PC-9 (cell line): ENCODE measurements at regions not wholly inside any gene's neighbourhood (a gene's known extent, or its start where the extent isn't known, plus 50 kb on each side); places are given as distances from the start of the nearest gene placed in this dataset.

ENCODE experiments used
- CTCF ChIP-seq: fragments of 200-600 bp; sonication (generic); conservative IDR thresholded peaks from 2 replicates; pipeline ENCODE4 v1.6.1; 2017; ENCODE audit warnings: mixed run types, antibody characterized with exemption, mild to moderate bottlenecking, moderate library complexity
- EZH2 ChIP-seq: fragments of 200-600 bp; sonication (generic); IDR thresholded peaks from 2 replicates; pipeline ENCODE4 v1.8.0; 2017; ENCODE audit warnings: antibody characterized with exemption, low read depth

- TF ChIP-seq CTCF (no peak), EZH2 (no peak)
These were observed 228.8 kb upstream of the RGMA start for GRCh38 chr15:93317772-93318171.
